Trophoblast cell (in vitro differentiated cells and primary cell): ENCODE measurements at regions not wholly inside any gene's neighbourhood (a gene's known extent, or its start where the extent isn't known, plus 50 kb on each side); places are given as distances from the start of the nearest gene placed in this dataset.
A peak's percentile ranks its signal among the peaks of the same experiment; 100 is the strongest.
"Not testable (repeated sequence)": the region's sequence is repeated elsewhere in the genome, so short reads cannot be mapped to it uniquely, and the experiment has no call there.

Experiments used
- DNase-seq, 2 donors: peaks; one replicate each; pipeline ENCODE4 v3.0.0-alpha.2; 2016
- H2AFZ ChIP-seq: 2 replicates; pipeline ENCODE4 v1.6.1; 2013; ENCODE audit warnings: low read length, moderate library complexity, mild to moderate bottlenecking; ENCODE audit not compliant: insufficient read depth, poor library complexity
- H2AK5ac ChIP-seq: 2 replicates; pipeline ENCODE4 v1.6.1; 2013; ENCODE audit warnings: mild to moderate bottlenecking, low read length
- H2BK120ac ChIP-seq: 2 replicates; pipeline ENCODE4 v1.6.1; 2013; ENCODE audit warnings: low read length, mild to moderate bottlenecking, moderate library complexity; ENCODE audit not compliant: insufficient read depth, poor library complexity
- H2BK12ac ChIP-seq: 2 replicates; pipeline ENCODE4 v1.6.1; 2013; ENCODE audit warnings: mild to moderate bottlenecking, low read length, moderate library complexity
- H2BK5ac ChIP-seq: 2 replicates; pipeline ENCODE4 v1.6.1; 2013; ENCODE audit warnings: low read length, low read depth, moderate library complexity, mild to moderate bottlenecking; ENCODE audit not compliant: poor library complexity
- H3K14ac ChIP-seq: 2 replicates; pipeline ENCODE4 v1.6.1; 2013; ENCODE audit warnings: mild to moderate bottlenecking, low read length
- H3K18ac ChIP-seq: 2 replicates; pipeline ENCODE4 v1.6.1; 2013; ENCODE audit warnings: mild to moderate bottlenecking, low read length
- H3K23ac ChIP-seq: 2 replicates; pipeline ENCODE4 v1.6.1; 2013; ENCODE audit warnings: low read length
- H3K27ac ChIP-seq: 2 replicates; pipeline ENCODE4 v1.5.1; 2013; ENCODE audit warnings: low read depth, mild to moderate bottlenecking, inconsistent platforms, low read length, moderate library complexity
- H3K27me3 ChIP-seq: 2 replicates; pipeline ENCODE4 v1.6.1; 2013; ENCODE audit warnings: inconsistent platforms, mild to moderate bottlenecking, low read length, moderate library complexity; ENCODE audit not compliant: insufficient read depth
- H3K36me3 ChIP-seq, 2 experiments: 1 replicate in 1 of 2; 2 replicates in 1 of 2; pipeline ENCODE4 v1.6.1; 2013; ENCODE audit warnings: low read length in 2 of 2, mild to moderate bottlenecking in 2 of 2, moderate library complexity in 1 of 2; ENCODE audit not compliant: insufficient read depth in 2 of 2, control insufficient read depth in 1 of 2
- H3K4ac ChIP-seq: 2 replicates; pipeline ENCODE4 v1.6.1; 2013; ENCODE audit warnings: low read depth, mild to moderate bottlenecking, low read length, moderate library complexity
- H3K4me1 ChIP-seq, 2 experiments: 1 replicate in 1 of 2; 2 replicates in 1 of 2; pipeline ENCODE4 v1.6.1; 2013; ENCODE audit warnings: low read length in 2 of 2, mild to moderate bottlenecking in 2 of 2, moderate library complexity in 1 of 2; ENCODE audit not compliant: insufficient read depth in 2 of 2, control insufficient read depth in 1 of 2
- H3K4me2 ChIP-seq: 2 replicates; pipeline ENCODE4 v1.6.1; 2013; ENCODE audit warnings: inconsistent platforms, mild to moderate bottlenecking, low read length, moderate library complexity
- H3K4me3 ChIP-seq: 2 replicates; pipeline ENCODE4 v1.5.1; 2013; ENCODE audit warnings: mild to moderate bottlenecking, low read depth, low read length, inconsistent platforms
- H3K79me1 ChIP-seq: one replicate; pipeline ENCODE4 v1.6.1; 2013; ENCODE audit warnings: low read length
- H3K79me2 ChIP-seq: 2 replicates; pipeline ENCODE4 v1.6.1; 2013; ENCODE audit warnings: low read length, mild to moderate bottlenecking; ENCODE audit not compliant: control insufficient read depth, insufficient read depth, poor library complexity
- H3K9ac ChIP-seq: 2 replicates; pipeline ENCODE4 v1.6.1; 2013; ENCODE audit warnings: mild to moderate bottlenecking, low read length
- H3K9me3 ChIP-seq: 2 replicates; pipeline ENCODE4 v1.6.1; 2013; ENCODE audit warnings: low read depth, mild to moderate bottlenecking, control low read depth, inconsistent platforms, low read length; ENCODE audit not compliant: insufficient read depth
- H4K12ac ChIP-seq: 2 replicates; pipeline ENCODE4 v1.6.1; 2013; ENCODE audit warnings: low read depth, mild to moderate bottlenecking, low read length, moderate library complexity
- H4K8ac ChIP-seq: 2 replicates; pipeline ENCODE4 v1.6.1; 2013; ENCODE audit warnings: low read depth, mild to moderate bottlenecking, low read length, moderate library complexity
- H4K91ac ChIP-seq: one replicate; pipeline ENCODE4 v1.6.1; 2013; ENCODE audit warnings: low read depth, mild to moderate bottlenecking, low read length, moderate library complexity
- WGBS: extraction: QIAGEN DNeasy Blood & Tissue Kit; methylation state at CpG from one replicate; pipeline ENCODE4 v1.1.7; 2013; ENCODE audit warnings: missing lambda C conversion rate; ENCODE audit not compliant: insufficient read length, insufficient coverage; ENCODE audit errors: extremely low coverage; 5-methylcytosine and 5-hydroxymethylcytosine counted together

DNA sequence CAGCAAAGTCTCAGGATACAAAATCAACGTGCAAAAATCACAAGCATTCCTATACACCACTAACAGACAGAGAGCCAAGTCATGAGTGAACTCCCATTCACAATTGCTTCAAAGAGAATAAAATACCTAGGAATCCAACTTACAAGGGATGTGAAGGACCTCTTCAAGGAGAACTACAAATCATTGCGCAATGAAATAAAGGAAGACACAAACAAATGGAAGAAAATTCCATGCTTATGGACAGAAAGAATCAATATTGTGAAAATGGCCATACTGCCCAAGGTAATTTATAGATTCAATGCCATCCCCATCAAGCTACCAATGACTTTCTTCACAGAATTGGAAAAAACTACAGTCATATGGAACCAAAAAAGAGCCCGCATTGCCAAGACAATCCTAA is 179.8 kb upstream of the ANXA10 start:
- not testable (repeated sequence) for H2AFZ ChIP-seq, H4K12ac ChIP-seq, H3K79me2 ChIP-seq, H3K23ac ChIP-seq, H3K4me3 ChIP-seq, H2AK5ac ChIP-seq, H3K4ac ChIP-seq, H4K91ac ChIP-seq, H3K27me3 ChIP-seq, H2BK120ac ChIP-seq, H3K27ac ChIP-seq, H2BK12ac ChIP-seq, H3K4me2 ChIP-seq, H3K9ac ChIP-seq, H3K79me1 ChIP-seq, H4K8ac ChIP-seq, H3K9me3 ChIP-seq, DNase-seq, H3K4me1 ChIP-seq, H3K18ac ChIP-seq, H2BK5ac ChIP-seq, H3K14ac ChIP-seq, H3K36me3 ChIP-seq
- WGBS = no CpG with 5 or more reads among the region's 3 CpGs

DNA sequence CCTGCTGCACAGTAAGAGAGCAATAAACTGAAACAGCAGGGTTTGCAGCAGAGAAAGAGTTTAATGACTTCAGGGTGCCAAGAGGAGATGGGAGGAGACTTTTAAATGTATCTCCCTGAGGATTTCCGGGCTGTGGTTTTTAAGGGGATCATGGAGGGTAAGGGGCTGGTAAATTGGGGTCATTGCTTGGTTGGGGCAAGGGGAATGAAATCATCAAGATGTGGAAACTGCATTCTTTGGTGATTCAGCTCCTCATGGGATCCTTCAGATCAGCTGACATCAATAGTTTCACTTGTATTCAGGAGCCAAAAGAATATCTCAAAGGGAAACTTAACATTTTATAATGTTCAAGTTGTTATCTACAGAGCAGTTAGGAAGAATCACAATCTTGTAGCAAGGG is 174.3 kb upstream of the ANXA10 start:
- no peaks in the 10 kb centered on the region for H3K79me1 ChIP-seq
- H2BK120ac ChIP-seq = no peak overlapping the region
- no peak overlapping the region for H4K12ac ChIP-seq
- H3K14ac ChIP-seq = no peak overlapping the region
- no peaks in the 10 kb centered on the region for H3K27me3 ChIP-seq
- H3K4me3 ChIP-seq = no peak overlapping the region
- no peak overlapping the region for H3K27ac ChIP-seq
- H3K4ac ChIP-seq = no peak overlapping the region
- no peak overlapping the region for H3K18ac ChIP-seq
- no peaks in the 10 kb centered on the region for H3K9me3 ChIP-seq
- no peak overlapping the region for H2AK5ac ChIP-seq
- H3K23ac ChIP-seq = no peak overlapping the region
- H4K91ac ChIP-seq = no peak overlapping the region
- H3K79me2 ChIP-seq = no peaks in the 10 kb centered on the region
- H2BK5ac ChIP-seq = no peak overlapping the region
- no peak for DNase-seq
- no peak overlapping the region for H3K9ac ChIP-seq
- no peaks in the 10 kb centered on the region for H3K4me1 ChIP-seq
- H2AFZ ChIP-seq = no peak overlapping the region
- no peak overlapping the region for H3K4me2 ChIP-seq
- H3K36me3 ChIP-seq = no peaks in the 10 kb centered on the region
- no CpG with 5 or more reads among the region's 1 CpG for WGBS
- no peak overlapping the region for H2BK12ac ChIP-seq
- H4K8ac ChIP-seq = no peak overlapping the region

DNA sequence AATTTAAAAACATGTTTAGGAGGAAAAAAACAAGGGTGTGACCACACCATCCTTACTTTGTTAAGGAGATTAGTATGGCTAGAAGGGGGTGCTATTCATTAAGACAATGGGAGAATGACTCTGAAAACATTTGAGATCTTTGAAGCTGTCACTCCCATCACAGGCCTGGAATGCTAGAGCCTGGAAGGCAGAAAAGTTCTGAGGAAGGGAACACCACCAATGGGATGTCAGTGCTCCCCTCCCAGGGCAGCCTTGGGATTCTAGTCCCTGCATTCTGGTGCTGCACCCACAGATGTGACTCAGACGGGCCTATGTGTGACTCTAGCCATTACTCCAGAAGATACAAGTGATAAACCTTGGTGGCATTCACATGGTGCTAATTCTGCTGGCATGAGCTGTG is 162.2 kb upstream of the ANXA10 start:
- DNase-seq = no peak

DNA sequence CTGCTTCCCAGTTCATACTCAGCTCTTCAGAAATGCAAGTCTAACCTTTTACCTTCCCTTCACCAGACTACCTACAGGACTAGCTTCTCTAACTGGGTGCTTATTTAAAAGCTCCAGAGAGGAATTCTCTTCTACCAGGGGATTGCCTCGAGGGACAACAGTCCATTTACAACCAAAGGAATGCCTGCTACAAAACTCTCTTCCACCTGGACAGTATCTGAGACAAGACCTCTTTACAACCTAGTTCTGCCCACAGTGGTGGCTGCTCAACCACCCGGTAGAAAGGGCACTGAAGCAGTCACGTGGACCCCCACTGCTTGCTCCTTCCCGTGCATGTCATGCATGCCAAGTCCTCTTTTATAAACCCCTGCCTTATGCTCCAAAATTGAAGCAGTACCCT is 158.1 kb upstream of the ANXA10 start:
- H4K91ac ChIP-seq = no peak overlapping the region
- H3K4me3 ChIP-seq = no peak overlapping the region
- no peak overlapping the region for H2BK5ac ChIP-seq
- no CpG with 5 or more reads among the region's 4 CpGs for WGBS
- H3K79me1 ChIP-seq = no peaks in the 10 kb centered on the region
- H3K23ac ChIP-seq = no peak overlapping the region
- H3K27ac ChIP-seq = peak overlapping the region; percentile 28
- no peaks in the 10 kb centered on the region for H3K79me2 ChIP-seq
- H2AFZ ChIP-seq = no peak overlapping the region
- no peak overlapping the region for H2BK12ac ChIP-seq
- no peak overlapping the region for H2AK5ac ChIP-seq
- peaks cover 5% of the 10 kb centered on the region in 2 experiments for H3K4me1 ChIP-seq
- H3K36me3 ChIP-seq = no peaks in the 10 kb centered on the region
- no peak overlapping the region for H3K14ac ChIP-seq
- no peak overlapping the region for H3K4ac ChIP-seq
- no peak overlapping the region for H3K4me2 ChIP-seq
- no peak overlapping the region for H4K12ac ChIP-seq
- no peak overlapping the region for H4K8ac ChIP-seq
- no peak overlapping the region for H2BK120ac ChIP-seq
- H3K9me3 ChIP-seq = no peaks in the 10 kb centered on the region
- no peak overlapping the region for H3K18ac ChIP-seq
- H3K9ac ChIP-seq = no peak overlapping the region
- peak in 1 of 2 donors; percentile 40 for DNase-seq
- H3K27me3 ChIP-seq = no peaks in the 10 kb centered on the region

More for the DNA sequence above, 162.2 kb upstream of the ANXA10 start:
- Histone ChIP-seq H3K4me1 (peaks cover 5% of the 10 kb centered on the region in 2 experiments), H4K12ac (no peak overlapping the region), H3K4me2 (no peak overlapping the region), H3K79me2 (no peaks in the 10 kb centered on the region), H3K36me3 (no peaks in the 10 kb centered on the region), H2BK5ac (no peak overlapping the region), H2AFZ (no peak overlapping the region), H3K4me3 (no peak overlapping the region), H3K79me1 (no peaks in the 10 kb centered on the region), H2BK120ac (no peak overlapping the region), H3K27me3 (no peaks in the 10 kb centered on the region), H3K14ac (no peak overlapping the region), H2BK12ac (no peak overlapping the region), H3K18ac (no peak overlapping the region), H3K27ac (no peak overlapping the region), H3K23ac (no peak overlapping the region), H3K9me3 (no peaks in the 10 kb centered on the region), H3K4ac (no peak overlapping the region), H4K91ac (no peak overlapping the region), H3K9ac (no peak overlapping the region), H4K8ac (no peak overlapping the region), H2AK5ac (no peak overlapping the region)
- WGBS = no CpG with 5 or more reads among the region's 1 CpG
